ENCODE measurements at regions not wholly inside any gene's neighbourhood (a gene's known extent, or its start where the extent isn't known, plus 50 kb on each side); places are given as distances from the start of the nearest gene placed in this dataset.

DNA sequence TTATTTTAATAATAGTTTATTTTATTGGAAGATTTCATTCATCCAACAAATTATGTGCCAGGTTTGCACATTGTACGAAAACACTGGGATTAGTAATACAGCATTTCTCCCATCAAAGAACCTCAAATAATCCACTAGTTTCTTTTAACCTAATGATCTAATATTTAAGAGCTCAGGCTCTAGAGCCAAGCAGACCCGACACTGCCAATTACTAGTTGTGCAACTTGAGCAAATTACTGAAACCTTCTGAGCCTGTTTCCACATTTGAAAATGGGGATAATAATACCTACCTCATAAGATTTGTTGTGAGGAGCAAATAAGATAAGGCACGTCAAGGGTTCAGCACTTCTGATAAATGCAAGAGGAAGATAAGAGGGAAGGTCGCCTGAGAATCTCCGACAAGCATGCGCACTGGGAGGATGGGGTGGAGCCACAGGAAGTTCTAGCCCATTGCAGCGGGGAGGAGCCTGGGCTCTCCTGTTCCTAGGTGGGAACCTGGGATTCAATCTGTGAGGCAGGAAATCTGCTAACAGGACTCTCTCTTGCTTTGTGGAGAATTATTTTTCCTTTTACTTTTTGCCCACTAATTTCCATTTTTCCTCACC, 141.5 kb upstream of the SMAD1 start:
- no peak for TF ChIP-seq CREB1 (IDR thresholded peaks at IDR 0.05; ENCODE audit: low read depth)
- no peak for TF ChIP-seq REST (IDR thresholded peaks at IDR 0.05; ENCODE audit: low read depth)
- no peak for TF ChIP-seq EGR1 (IDR thresholded peaks at IDR 0.05)
- TF ChIP-seq TAF1 (IDR thresholded peaks at IDR 0.05; ENCODE audit: low read depth), result no peak
- TF ChIP-seq TEAD4 (IDR thresholded peaks at IDR 0.05), result no peak
- no peak for TF ChIP-seq ZBTB7A (IDR thresholded peaks at IDR 0.05; ENCODE audit: low read depth)
- TF ChIP-seq RAD21 (IDR thresholded peaks at IDR 0.05; ENCODE audit: low read depth), result no peak

- TF ChIP-seq CREB1 (IDR thresholded peaks at IDR 0.05; ENCODE audit: low read depth) (no peak), TAF1 (IDR thresholded peaks at IDR 0.05; ENCODE audit: low read depth) (no peak), YY1 (IDR thresholded peaks at IDR 0.05; ENCODE audit: low read depth) (no peak), TEAD4 (IDR thresholded peaks at IDR 0.05) (no peak), EGR1 (IDR thresholded peaks at IDR 0.05) (no peak), ZBTB7A (IDR thresholded peaks at IDR 0.05; ENCODE audit: low read depth) (no peak), TCF12 (IDR thresholded peaks at IDR 0.05; ENCODE audit: low read depth) (no peak), REST (IDR thresholded peaks at IDR 0.05; ENCODE audit: low read depth) (no peak)
- TF ChIP-seq, protein P1, sequence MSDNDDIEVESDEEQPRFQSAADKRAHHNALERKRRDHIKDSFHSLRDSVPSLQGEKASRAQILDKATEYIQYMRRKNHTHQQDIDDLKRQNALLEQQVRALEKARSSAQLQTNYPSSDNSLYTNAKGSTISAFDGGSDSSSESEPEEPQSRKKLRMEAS (IDR thresholded peaks at IDR 0.05), result no peak
These were observed 142.5 kb upstream of the SMAD1 start for GRCh38 chr4:145339075-145339725.

GRCh38 chr4:145338568-145338967, 143.1 kb upstream of the SMAD1 start:
- no peak for TF ChIP-seq TCF12 (IDR thresholded peaks at IDR 0.05; ENCODE audit: low read depth)
- no peak for TF ChIP-seq NFIC (IDR thresholded peaks at IDR 0.05)
- TF ChIP-seq TEAD4 (IDR thresholded peaks at IDR 0.05), result no peak
- no peak for TF ChIP-seq ZBTB7A (IDR thresholded peaks at IDR 0.05; ENCODE audit: low read depth)
- no peak for TF ChIP-seq YY1 (IDR thresholded peaks at IDR 0.05; ENCODE audit: low read depth)
- no peak for TF ChIP-seq CEBPB (IDR thresholded peaks at IDR 0.05)
- TF ChIP-seq EGR1 (IDR thresholded peaks at IDR 0.05), result no peak
- no peak for TF ChIP-seq CREB1 (IDR thresholded peaks at IDR 0.05; ENCODE audit: low read depth)
- TF ChIP-seq, protein P1 (IDR thresholded peaks at IDR 0.05), result no peak
- no peak for TF ChIP-seq RAD21 (IDR thresholded peaks at IDR 0.05; ENCODE audit: low read depth)
- TF ChIP-seq EP300 (IDR thresholded peaks at IDR 0.05; ENCODE audit: borderline replicate concordance), result no peak
- no peak for TF ChIP-seq FOXM1 (IDR thresholded peaks at IDR 0.05; ENCODE audit: borderline replicate concordance, low read depth)
- TF ChIP-seq USF1 (IDR thresholded peaks at IDR 0.05), result no peak
- TF ChIP-seq TAF1 (IDR thresholded peaks at IDR 0.05; ENCODE audit: low read depth), result no peak

GRCh38 chr4:145337391-145337790, 144.3 kb upstream of the SMAD1 start:
- TF ChIP-seq CREB1 (IDR thresholded peaks at IDR 0.05; ENCODE audit: low read depth), result no peak
- TF ChIP-seq FOXM1 (IDR thresholded peaks at IDR 0.05; ENCODE audit: borderline replicate concordance, low read depth), result no peak
- TF ChIP-seq EGR1 (IDR thresholded peaks at IDR 0.05), result no peak
- TF ChIP-seq RAD21 (IDR thresholded peaks at IDR 0.05; ENCODE audit: low read depth), result no peak
- no peak for TF ChIP-seq CEBPB (IDR thresholded peaks at IDR 0.05)
- TF ChIP-seq TEAD4 (IDR thresholded peaks at IDR 0.05), result no peak
- TF ChIP-seq TCF12 (IDR thresholded peaks at IDR 0.05; ENCODE audit: low read depth), result no peak
- TF ChIP-seq YY1 (IDR thresholded peaks at IDR 0.05; ENCODE audit: low read depth), result no peak
- TF ChIP-seq TAF1 (IDR thresholded peaks at IDR 0.05; ENCODE audit: low read depth), result no peak
- TF ChIP-seq NFIC (IDR thresholded peaks at IDR 0.05), result no peak
- TF ChIP-seq EP300 (IDR thresholded peaks at IDR 0.05; ENCODE audit: borderline replicate concordance), result no peak
- TF ChIP-seq, protein P1 (IDR thresholded peaks at IDR 0.05), result no peak
- no peak for TF ChIP-seq USF1 (IDR thresholded peaks at IDR 0.05)
- TF ChIP-seq REST (IDR thresholded peaks at IDR 0.05; ENCODE audit: low read depth), result no peak
- no peak for TF ChIP-seq ZBTB7A (IDR thresholded peaks at IDR 0.05; ENCODE audit: low read depth)

All from Ishikawa (cell line).